ENCODE measurements at regions not wholly inside any gene's neighbourhood (a gene's known extent, or its start where the extent isn't known, plus 50 kb on each side); places are given as distances from the start of the nearest gene placed in this dataset.

DNA sequence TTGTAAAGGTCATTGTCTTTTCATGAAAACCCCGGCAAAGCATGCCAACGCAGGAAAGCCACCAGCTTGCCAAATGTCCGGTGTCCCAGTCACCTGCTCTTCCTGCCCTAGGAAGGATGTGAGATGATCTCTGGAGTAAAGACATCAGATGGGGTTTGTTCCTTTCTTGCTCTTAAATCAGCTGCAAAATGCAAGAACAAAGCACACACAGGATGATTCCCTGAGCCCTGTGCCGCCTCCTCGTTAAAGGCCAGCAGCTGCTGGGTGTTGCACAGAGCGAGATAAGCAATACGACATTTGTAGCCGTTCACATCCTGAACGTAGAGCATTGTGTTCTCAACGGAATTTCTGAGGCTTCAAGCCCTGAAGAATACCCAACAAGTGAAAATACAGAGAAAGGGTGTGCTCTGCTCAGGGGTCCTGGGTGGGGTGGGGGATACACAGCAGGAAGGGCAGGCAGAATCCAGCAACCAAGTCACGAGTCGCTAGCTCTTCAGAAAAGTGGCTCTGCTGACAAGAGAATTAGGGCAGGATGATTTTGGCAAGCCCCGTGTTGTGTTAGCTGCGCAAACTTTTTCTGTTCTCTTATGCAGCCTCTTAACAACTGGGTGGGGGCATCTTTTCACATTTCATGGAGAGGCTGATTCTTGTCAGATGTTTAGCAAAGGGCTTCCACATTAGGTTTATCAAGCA is 229.2 kb upstream of the MAP3K1 start:
- no peak for DNase-seq

DNA sequence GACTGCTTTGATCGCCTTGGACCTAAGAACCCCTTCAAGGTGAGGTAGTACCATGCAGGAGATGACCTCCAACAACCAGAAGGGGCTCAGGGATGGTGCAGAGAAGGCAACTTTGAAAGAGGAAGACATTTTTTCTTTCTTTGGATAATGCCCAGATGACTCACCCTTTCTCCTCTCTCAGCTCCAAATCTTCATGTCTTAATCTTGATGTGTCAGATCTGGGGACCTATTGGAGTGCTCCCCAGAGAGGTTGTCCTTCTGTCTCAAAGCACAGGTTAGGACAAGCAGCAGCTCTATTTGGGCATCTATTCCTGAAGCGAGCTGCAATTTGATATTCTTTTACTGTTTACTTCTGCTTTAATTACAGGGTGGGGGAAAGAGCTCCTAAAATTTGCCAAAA is 229.9 kb upstream of the MAP3K1 start:
- DNase-seq, result no peak

DNA sequence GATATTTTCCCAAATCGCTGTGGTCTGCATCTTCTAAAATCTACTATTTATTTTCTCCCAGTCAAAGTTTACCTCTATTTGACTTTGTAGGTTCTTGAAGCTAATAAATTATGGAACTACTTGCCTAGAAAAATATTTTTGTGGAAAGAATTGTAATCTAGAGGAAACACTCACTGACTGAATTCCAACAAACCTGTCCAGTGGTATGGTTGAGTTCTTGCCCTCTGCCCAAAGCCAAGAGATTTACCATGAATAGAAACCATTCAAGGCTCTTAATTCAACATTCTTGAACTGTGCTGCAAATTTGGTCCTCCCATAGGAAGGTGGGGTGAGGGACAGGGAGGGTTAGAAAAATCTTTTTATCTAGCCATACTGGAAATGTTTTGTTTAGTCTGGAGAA is 233.9 kb upstream of the MAP3K1 start:
- DNase-seq, result no peak

DNA sequence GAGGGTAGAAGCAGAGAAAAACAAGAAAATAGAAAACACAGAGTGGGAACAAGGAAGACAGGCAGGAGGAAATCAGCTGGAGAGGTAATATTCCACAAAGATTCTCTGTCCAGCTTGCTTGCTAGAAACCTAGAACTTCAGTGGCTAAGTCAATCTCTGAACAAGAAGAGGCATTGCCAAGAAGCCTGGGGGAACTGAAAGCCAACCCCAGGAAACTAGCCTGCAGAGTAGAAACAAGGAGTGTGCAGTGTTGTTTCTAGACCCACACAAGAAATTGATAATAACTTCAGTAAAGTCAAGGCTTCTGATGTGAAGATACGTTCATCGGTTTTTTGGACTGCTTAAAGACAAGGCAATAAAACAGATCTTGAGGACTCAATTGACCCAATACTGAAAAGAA is 234.5 kb upstream of the MAP3K1 start:
- DNase-seq, result no peak

DNA sequence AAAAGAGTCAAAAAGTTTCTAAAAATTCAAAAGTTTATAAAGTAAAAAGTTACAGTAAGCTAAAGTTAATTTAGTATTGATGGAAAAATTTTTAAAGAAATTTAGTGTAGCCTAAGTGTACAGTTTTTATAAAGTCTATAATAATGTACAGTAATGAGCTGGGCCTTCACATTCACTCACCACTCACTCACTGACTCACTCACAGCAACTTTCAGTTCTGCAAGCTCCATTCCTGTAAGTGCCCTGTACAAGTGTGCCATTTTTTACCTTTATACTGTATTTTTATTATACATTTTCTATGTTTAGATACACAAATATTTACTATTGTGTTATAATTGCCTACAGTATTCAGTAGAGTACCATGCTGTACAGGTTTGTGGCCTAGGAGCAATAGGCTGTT is 239.5 kb upstream of the MAP3K1 start:
- no peak for DNase-seq

DNA sequence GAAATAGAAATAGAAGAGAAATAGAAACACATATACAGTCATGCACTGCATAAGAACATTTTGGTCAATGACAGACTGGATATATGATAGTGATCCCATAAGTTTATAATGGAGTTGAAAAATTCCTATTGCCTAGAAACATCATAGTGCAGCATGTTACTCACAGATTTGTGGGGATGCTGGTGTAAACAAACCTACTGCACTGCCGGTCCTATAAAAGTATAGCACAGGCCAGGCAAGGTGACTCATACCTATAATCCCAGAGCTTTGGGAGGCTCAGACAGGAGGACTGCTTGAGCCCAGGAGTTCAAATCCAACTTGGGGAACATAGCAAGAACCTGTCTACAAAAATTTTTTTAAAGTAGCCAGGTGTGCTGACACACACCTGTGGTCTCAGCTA is 240.6 kb upstream of the MAP3K1 start:
- no peak for DNase-seq

DNA sequence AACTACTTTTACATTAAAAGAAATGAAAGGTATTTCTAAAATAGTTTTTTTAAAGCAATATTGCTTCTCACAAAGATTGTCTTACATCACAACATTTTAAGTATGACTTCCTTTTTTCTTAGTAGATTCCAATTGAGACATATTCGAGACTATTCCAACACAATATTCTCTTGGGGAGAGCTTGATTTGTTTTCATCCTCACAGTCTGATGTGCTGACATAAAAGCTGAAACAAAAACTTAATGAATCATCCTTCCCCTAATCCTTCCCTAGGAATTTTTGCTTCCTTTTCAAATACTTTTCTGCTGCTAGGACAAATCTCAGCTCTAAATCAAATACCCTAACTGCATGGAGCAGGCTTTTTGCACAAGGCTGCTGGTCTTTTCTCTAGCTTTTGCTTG is 245.8 kb upstream of the MAP3K1 start:
- DNase-seq, result no peak

DNA sequence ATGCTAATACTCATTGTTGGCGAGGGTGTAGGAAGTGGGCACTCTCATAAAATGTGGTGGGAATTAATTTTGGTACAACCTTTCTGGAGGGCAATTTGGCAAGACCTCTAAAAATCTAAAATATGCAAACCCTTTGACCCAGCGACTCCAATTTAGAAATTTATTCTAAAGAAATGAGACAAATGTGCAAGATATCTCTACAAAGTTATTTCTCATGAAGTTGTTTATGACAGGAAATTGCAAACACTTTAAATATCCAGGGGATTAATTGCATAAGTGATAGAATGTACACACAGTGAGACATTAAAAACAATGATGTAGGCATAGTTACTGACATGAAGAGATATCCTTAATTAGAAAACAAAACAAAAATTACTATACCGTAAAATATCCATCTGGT is 246.3 kb upstream of the MAP3K1 start:
- DNase-seq, result no peak

DNA sequence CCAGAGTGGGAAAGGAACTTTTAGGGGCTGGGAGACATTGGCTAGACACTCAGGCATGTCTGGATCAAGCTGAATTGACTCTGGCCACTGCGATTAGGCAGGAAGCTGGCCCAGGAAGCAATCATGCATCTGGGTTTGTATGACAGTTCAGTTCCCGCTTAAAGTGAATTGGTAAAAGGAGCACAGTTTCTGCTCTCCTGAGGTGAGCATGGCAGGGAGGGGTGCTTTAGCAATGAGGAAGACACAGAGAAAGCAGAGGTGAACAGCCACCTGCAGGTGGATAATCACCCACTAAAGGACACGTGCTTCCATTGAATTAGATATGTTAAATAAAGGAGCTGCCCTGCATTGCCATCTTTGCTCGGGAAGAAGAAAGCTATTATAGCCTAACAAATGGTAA is 248.1 kb upstream of the MAP3K1 start:
- DNase-seq, result no peak

DNA sequence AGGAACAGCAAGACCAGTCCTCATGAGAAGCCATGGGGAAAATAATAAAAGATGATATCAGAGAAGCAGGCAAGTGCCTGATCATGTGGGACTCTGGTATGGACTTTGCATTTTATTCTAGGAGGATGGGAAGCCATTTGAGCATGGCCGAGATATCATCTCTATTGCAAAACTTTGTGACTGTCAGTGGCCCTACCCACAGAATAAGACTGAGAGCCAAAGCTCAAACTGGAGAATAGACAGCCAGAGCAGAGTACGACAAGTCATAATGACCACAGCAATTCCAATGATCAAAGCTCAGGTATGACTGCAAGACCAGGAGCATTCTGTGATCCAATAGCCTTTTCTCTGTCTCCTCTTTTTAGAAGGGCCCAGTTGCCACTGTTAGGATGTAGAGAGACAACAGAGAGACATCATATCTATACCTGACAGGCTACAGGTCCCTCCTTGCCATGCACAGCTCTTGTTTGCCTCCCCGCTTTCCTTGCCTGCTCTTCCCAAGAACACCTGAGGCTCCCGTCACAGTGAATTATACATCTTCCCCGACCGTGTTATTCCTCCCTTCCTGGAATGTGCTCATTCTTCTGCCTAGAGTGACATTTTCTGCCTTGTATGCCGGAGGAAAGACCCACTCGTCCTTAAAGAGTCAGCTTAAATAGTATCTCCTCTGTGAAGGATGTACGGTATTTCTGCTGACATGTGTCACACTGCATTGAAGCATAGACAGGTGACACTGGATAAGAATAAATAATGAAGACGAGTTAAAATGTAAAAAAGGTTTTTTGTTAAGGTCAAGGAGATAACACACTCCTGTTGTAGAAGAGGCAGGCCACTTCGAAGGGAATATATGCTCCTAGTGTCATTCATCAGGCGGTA is 248.7 kb upstream of the MAP3K1 start:
- DNase-seq, result no peak

DNA sequence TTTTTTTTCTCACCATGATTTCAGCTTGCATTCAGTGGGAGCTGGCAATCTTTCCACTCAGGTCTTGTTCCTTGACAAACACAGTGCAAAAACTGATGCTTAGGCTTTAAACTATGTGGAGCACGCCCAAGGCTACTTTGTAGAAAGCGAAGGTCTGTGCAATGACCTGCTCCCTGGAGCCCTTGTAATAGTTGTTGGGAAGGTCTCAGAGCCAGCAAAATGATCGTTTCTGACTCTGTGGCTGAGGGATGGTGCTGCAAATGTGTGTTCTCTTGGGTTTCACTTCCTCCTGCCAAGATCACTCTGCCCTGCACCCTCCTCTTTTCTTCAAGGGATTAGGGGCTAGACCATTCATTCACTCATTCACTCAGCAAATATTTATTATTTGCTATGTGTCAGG is 249.7 kb upstream of the MAP3K1 start:
- no peak for DNase-seq

DNA sequence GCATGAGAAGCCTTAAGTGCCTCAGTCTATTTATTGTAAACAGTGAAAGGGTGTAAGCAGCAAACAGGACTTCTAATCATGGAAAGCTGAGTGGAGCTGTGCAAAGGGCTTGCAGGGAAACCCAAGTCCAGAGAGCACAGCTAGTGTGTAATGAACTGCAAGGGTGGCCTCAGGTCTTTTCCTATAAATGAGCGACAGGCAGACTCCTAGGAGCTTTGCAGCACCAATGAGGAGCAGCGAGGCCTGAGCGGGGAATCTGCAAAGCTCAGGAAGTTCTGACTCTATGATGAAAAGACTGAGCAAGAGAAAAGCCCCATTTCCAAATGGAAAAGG is 250.1 kb upstream of the MAP3K1 start:
- no peak for DNase-seq

DNA sequence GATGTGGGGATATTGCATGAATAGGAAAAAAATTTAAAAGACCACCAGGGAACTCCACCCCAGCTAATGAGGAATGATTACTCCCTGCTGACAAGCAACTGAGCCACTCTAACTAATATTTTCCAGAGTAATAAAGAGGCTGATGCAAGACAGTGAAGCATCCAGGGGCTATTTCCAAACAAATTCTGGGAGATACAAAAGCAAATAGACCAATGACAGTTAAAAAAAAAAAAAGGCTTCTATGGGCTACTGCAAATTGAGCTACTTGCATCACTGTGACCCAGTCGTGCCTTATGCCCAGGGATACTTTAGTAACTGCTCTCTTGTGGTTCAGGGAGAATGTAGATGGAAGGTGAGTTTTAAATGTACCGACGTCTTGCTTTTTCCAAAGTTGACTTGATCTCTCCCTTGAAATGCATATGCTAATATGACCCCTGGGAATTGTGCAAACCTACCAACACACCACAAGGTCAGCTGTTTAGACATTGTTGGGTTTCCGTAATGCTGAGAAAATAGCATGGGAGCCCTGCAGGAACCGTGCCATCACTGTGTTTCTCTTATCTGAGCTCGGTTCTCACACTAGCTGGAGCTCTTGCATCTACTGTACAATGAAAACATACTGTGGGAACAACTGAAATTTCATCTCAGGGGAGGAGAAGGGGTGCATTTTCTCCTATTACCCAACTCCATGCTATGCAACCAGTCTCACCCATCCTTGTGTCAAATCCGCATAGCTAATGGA is 250.6 kb upstream of the MAP3K1 start:
- DNase-seq, result no peak

DNA sequence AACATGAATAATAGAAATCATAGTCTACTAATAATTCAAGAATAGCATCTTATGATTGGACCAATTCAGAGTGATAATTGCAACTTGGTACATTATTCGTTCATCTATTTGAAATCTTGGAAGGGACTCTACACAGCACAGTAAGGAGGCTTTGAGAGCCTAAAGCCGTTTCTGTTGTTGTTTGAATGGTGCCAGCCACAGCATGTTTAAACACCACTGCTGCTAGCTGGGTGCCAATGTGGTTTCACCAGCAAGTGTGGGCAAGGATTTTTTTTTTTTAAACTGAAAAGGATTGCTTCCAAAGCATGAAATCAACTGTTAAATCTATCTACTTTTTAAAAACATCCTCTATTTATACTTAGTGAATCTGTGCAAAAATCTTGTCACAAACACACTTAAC is 253.9 kb upstream of the MAP3K1 start:
- DNase-seq, result no peak

DNA sequence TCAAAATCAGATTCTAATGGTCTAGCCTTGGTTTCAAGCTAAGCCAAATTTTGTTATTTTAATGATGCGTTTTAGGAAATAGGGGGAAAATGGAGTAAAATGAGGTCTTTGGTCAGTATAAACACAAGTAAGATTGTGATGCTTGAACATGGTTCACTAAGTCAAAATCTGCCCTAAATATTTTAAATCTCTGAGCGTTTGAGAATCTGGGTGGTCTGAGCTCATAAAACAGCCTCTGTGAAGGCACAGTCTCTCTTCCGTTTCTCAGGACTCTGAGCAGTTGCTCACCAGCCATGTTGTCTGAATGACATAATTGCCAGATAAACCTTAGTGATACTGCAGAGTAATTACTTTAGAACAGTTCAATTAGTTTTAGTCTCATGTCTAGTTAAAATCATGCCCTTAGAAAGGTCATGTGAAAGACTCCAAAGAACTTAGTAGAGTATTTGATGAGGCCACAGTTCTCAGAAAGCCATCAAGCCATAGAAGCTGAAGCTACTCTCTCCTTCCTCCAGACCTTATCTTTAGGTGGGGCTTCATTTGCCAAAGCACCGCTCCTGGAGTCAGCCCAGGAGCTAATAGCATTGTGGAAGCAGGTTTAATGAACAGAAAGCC is 257.1 kb upstream of the MAP3K1 start:
- DNase-seq, result no peak

DNA sequence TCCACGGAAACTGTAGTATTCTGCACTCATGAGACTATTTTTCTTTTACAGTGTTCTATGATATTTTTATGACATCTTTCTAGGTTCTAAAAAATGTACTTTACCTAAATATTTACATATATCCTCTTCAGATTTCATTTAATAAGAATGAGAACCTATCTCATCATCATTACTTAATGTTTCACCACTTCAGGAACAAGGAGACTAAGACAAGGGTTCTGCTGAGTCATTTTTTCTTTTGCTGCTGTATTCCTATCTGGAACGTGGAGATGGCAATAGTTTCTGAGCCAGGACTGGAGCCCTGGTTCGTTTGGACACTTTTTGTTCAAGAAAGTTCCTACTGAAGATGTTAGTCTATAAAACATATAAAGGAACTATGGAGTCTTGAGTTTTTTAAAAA is 258.2 kb upstream of the MAP3K1 start:
- no peak for DNase-seq

DNA sequence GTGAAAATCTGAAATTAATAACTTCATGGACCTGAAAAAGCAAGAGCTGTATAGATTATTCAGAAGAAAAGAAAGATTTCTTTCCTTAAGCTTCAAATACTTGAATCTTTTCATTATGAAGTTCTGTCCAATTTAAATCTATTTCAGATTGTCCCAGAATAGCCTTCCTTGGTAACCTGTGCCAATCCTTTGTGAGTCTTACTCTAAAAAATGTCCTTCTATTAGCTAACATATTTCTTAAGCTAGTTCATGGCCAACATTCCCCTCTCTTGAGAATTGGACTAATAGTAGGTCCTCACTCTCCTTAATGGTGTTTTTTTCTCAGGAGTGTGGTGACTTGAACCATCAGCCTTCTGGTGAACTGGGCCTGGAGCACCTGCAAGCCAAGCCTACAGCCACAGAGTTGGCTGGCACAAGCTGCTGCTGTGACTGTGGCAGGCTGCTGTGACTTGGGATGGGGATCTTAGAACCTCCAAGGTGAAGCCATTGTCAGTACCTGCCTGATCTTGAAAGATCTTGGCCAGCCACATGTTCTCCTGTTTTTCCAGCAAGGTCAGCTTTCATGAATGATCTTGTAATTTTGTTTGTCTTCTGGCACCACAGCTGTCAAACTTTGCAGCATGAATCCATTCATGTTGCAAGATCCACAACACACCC is 262.6 kb upstream of the MAP3K1 start:
- no peak for DNase-seq

DNA sequence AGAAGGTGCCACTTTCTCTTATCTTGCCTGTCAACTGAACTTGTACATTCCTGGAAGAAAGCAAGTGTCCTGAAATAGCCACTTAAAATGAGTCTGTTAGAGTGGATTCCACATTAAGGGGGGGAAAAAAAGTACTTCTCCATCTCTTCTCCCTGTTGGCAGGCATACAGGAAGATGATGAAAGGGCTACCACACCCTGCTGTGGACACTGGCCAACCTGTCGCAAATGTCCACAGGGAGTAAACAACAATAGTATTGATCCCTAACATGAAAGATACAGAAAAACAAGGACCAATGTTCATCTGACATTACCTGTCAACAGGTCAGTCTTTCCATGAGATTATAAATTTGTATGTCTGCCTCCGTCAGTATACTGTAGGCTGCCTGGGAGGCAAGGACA is 265.1 kb upstream of the MAP3K1 start:
- DNase-seq, result no peak

DNA sequence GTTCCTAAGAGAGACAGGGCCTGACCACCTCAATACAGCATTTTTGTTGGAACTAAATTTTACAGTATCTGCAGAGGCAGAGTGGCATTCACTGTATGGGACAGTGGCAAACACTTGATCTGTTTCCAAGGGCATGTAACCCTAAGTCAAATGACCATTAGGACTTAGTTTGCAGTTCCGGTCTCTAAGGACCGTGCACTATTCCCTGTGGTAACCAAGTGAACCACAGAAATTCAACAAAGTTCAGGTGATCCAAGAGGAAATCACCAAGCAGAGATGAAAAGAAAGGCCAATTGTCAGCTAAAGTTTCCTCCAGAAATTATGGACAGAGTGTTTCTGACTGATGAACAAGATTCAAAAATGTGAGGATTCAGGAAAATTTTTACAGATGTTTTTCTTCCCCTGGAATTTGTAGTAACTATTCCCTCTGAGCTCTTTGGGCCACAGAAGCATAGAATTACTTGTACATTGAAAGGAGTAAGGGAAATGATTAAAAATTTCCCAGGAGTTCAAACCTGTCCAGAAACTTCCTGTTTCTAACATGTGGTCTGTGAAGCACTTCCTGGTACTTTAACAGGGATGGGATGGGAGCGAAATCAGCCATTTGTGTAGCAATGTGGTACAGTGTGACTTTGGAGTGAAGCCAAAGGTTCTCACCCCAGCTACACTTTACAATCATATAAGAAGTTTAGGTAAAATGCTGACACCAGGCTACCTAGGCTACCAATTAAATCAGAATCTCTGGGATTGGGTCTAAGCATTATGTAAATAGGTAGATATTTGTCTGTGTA is 266.1 kb upstream of the MAP3K1 start:
- no peak for DNase-seq

DNA sequence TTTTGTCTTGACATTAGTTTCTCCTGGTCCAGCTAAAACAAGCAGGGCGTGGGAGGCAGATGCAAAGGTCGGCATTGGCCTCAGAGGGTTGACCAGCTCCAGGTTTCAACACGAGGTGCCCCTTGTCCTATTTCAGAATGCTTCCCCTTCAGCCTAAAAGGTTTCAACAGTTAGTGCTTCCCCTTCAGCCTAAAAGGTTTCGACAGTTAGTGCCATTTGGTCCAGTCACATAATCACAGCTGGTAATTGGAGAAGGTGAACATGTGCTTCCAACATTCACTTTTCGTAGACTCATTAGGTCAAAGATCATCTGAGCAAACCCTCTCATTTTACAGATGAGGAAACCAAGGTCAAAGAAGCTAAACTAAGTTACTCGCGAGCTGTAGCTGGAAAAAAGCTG is 270.3 kb upstream of the MAP3K1 start:
- DNase-seq, result no peak

DNA sequence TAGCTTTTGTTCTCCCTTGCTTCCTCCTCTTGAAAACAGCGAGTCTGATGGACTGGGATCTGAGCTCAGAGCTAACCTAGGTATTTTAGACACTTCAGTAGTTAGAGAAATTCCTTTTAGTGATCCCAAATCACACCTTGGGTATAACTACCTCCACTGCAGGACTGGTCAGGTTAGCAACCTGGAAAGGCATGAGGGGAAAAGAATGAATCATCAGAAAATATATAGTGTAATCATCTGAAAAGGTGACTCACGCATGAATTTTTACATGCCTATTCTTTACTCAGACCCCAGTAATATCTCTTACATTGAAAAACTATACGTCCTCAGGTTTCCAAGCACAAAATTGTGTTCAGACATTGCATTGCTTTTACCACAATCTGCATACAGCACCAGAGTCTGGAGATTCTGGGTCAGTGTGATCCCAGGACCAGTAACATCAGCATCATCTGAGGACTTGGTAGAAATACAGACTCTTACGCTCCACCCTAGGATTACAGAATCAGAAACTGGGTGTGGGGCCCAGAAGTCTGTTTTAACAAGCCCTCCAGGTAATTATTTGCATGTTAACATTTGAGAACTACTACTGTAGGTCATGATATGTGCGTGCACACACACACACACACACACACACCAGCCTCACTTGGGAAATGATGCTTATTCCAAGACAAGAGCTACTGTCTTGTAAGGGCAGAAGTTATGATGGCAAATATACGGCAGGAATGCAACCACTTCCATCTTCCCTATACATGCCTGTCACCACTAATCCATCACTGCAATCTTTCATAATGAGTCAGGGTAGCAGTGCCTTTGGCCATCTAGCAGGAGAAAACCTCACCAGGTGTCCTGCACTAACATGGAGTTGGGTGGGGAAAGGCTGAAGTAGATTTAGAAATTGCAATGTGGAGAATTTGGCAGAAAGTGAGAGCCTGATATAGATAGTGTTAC is 271.6 kb upstream of the MAP3K1 start:
- no peak for DNase-seq
